MM.1S (cell line): ENCODE measurements at regions not wholly inside any gene's neighbourhood (a gene's known extent, or its start where the extent isn't known, plus 50 kb on each side); places are given as distances from the start of the nearest gene placed in this dataset.

Experiments used
- EZH2 ChIP-seq: fragments of 300-600 bp; sonication (generic); optimal IDR thresholded peaks from 2 replicates; pipeline ENCODE3; 2017; ENCODE audit warnings: low read depth, mild to moderate bottlenecking, antibody characterized with exemption, low read length, mixed read lengths
- TF ChIP-seq, protein P1 (sequence below): fragments of 300-600 bp; sonication (generic); IDR thresholded peaks from 2 replicates; pipeline ENCODE4 v1.5.1; 2016; ENCODE audit warnings: antibody characterized with exemption, low read length, mixed read lengths

- TF ChIP-seq, protein P1, sequence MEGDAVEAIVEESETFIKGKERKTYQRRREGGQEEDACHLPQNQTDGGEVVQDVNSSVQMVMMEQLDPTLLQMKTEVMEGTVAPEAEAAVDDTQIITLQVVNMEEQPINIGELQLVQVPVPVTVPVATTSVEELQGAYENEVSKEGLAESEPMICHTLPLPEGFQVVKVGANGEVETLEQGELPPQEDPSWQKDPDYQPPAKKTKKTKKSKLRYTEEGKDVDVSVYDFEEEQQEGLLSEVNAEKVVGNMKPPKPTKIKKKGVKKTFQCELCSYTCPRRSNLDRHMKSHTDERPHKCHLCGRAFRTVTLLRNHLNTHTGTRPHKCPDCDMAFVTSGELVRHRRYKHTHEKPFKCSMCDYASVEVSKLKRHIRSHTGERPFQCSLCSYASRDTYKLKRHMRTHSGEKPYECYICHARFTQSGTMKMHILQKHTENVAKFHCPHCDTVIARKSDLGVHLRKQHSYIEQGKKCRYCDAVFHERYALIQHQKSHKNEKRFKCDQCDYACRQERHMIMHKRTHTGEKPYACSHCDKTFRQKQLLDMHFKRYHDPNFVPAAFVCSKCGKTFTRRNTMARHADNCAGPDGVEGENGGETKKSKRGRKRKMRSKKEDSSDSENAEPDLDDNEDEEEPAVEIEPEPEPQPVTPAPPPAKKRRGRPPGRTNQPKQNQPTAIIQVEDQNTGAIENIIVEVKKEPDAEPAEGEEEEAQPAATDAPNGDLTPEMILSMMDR: no peak
- TF ChIP-seq EZH2: no peak
Observed at GRCh38 chr6:86118271-86118670, 475.6 kb upstream of the SYNCRIP start.
